Middle frontal gyrus (tissue), 1 donor: ENCODE measurements at regions not wholly inside any gene's neighbourhood (a gene's known extent, or its start where the extent isn't known, plus 50 kb on each side); places are given as distances from the start of the nearest gene placed in this dataset.

ENCODE experiments used
- DNase-seq: peaks from one replicate; pipeline ENCODE4 v3.0.0-alpha.2; 2015; ENCODE audit warnings: low spot score; ENCODE audit errors: extremely low spot score

GRCh38 chr6:22925920-22926789 is 356.8 kb downstream of the HDGFL1 start:
- DNase-seq, result no peak

- DNase-seq, result no peak
Observed at GRCh38 chr6:22926790-22927354, 357.5 kb downstream of the HDGFL1 start.

GRCh38 chr6:22928775-22929174 is 359.4 kb downstream of the HDGFL1 start:
- no peak for DNase-seq

DNA sequence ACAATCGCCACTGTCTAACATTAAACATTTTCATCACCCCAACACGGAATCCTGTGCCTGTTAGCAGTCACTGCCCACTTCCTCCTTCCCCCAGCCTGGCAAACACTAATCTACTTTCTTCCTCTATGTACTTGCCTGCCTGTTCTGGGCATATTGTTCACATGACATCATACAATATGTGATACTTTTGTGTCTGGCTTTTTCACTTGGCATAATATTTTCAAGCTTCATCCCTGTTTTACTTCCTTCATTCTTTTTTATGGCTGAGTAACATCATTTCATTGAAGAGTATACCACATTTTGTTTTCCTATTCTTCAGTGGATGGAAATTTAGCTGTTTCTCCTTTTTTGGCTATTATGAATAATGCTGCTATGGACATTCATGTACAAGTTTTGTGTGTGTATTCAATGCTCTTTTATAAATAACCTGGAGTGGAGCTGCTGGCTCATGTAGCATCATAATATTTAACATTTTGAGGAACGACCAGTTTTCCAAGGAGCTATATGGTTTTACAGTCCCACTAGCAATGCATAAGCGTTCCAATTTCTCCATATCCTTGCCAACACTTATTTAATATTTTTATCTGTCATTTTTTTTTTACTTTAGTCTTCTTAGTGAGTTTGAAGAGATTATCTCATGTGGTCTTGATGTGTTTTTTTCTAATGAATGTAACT is 360.1 kb downstream of the HDGFL1 start:
- DNase-seq, result no peak

GRCh38 chr6:22940581-22941290 is 371.4 kb downstream of the HDGFL1 start:
- no peak for DNase-seq

GRCh38 chr6:22942403-22942802 is 373.0 kb downstream of the HDGFL1 start:
- DNase-seq, result no peak

GRCh38 chr6:22943327-22943726 is 374.0 kb downstream of the HDGFL1 start:
- DNase-seq, result no peak

- no peak for DNase-seq
Observed at GRCh38 chr6:22949967-22950366, 380.6 kb downstream of the HDGFL1 start.

- DNase-seq, result no peak
Observed at GRCh38 chr6:22952097-22952496, 382.7 kb downstream of the HDGFL1 start.

DNA sequence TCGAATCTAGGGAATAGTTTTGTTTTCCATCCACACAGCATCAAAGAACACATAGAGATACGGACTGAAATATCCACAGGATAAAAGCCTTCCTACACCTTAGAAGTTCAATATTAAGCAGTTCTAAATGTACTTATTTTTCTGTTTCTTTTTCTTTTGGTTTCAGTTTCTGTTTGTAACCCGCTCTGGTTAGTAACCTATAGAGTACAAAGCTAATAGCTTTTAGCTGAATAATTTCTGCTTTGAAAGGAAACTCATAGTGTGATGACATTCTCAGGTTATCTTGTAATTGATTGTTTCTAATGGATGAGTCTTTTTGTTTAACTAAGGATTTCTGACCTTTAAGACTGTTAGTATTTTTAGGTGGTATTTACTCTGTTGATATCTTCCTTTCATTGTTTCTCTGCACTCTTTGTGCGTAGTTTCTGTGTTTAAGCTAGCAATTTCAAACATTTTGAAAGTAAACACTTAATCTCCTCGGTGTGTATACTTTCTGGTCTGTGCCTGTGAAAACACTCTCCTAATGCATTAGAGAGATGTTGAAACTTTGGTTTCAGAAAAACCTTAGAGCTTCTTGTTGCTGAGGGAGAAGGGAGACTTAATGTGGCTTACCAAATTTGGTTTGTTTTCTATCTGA is 385.5 kb downstream of the HDGFL1 start:
- DNase-seq, result no peak

DNA sequence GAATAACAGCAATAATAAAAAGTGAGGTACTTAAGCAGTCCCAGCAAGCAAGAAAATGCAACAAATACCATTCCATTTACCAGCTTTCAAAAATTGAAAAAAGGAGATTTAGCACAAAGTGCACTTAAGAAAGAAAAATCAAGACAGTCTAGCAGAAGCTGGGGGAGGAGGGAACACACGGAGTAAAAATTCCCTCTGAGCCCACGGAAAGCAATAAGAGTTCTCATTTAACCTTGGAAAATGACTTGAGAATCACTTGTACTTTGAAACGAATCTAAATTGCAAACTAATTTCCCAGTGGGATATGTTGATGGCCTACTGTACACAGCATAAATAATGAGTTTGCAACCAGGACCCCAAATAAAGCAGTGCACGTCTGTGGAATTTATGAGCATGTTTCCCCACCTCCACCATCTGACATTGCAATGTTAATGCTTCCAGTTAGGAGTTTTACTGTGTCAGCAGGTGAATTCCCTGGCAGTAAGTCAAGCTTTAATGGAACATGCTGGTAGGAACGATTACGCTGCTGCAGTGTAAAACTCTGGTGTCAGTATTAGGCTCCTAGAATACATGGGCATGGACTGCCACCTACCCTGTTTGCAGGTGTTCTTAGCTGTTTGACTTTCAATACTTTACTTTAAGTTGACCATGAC is 386.8 kb downstream of the HDGFL1 start:
- DNase-seq, result no peak

DNA sequence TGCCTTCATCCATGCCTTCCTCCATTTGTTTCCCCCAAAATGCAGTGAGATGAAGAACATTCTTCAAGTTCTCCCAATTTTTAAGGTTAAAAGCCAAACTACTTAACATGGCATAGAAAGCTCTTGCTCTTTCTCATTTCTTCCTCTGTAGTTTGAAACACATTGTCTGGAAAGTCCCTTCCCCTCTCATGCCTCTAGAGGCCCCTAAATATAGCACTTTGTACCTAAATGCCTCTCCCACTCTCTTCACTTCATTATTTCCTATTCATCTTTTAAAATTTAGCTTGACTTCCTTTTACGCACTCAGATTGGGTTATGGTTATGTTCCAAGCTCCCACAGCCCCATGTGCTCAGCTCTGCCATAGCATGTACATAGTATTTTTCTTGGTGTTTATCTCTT is 389.3 kb downstream of the HDGFL1 start:
- no peak for DNase-seq

DNA sequence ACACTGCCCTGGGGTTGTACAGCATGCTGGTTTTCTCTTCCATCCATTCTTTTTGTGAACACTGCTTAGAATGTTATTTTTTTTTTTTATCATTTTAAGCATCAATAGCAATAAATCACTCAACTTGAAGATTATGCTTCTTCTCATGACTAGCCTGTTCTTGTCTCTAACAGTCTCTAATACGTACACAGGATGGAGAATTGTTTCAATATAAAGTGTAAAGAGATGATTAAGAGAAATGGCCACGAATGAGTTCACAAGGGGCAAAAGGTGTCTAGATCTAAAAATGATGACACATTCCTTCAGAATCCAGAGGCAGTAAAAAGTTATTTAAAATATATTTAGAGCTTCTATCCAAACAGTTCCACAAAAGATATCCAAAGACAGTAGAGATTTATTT is 390.2 kb downstream of the HDGFL1 start:
- no peak for DNase-seq

DNA sequence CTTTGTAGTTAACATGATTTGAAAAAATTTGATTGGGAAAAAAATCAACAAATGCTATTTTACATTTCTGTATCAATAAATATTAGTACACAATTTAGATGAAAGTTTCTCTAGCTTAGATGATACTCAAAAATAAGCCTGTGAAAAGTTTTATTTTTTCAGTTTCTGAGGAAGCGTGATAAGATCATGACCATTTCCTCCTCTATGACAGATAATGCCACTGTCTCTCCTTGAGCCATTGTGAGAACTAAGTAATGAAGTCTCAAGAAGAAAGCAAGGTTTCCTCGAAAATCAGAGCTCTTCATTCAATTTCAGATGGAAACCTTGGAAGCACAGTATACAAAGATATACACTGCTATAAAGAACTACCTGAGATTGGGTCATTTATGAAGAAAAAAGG is 395.0 kb downstream of the HDGFL1 start:
- no peak for DNase-seq

DNA sequence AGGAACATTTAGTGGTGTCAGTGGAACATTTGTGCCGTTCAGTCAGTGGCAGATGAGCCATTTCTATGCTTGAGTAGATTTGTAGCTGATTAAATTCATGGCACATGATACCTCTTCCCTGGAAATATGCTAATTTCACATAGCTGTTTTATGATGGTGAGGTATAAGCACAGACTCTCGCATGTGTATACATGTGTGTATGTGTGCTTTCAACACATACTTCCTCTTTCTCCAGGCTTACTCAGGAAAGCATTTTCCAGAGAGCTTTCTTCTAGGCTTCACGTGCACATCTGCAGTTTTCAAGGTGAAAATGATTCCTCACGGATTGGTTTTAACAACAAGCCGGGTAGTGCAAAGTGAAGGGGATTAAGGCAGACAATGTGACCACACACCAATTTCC is 396.5 kb downstream of the HDGFL1 start:
- no peak for DNase-seq

DNA sequence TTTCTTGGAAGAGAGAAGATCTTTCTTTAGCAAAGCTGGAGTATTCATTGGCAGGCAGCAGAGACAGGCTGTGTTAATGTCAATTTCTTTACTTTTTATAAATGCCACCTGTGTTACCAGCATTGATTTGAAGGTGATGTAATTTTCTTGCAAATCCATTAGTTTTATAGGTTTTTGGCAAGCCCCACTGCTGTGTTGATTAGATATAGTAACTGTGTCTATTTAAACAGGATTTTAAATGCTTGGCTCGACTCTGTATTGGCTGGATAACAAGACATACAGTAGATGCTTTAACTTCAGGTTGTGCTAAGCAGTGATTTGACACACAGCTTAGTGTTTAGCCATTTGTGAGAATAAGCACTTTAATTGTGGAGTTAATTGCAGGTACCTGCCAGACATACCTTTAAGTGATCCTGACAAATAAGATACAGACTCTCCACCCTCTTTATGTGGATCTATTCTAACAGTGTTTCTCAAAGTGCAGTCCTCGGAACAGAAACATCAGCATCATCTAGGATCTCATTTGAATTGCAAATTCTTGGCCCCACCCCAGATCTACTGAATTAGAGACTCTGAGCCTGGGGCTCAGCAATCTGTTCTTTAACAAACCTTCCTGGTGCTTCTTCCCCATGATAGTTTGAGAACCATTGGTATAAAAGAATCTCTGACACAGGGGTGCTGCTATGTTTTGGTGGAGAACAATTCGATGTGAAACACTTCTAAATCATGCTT is 397.5 kb downstream of the HDGFL1 start:
- DNase-seq, result no peak

DNA sequence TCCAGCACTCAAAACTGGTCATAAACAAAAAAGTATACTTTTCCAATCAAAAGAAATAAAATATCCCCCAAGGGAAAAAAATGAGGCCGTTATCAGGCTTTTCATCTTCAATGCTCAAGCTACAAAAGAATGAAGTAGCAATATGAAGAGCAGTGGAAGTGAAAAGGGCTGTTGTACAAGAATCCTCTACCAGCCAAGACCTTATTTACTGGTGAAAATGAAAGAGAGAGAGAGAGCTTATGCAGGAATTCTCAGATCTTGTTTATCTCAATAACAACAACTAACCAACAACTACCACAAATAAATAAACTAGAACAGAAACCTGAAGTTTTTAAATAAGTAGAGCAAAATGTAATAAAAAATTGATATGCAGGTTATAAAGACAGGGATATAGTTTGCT is 400.6 kb downstream of the HDGFL1 start:
- DNase-seq, result no peak

- no peak for DNase-seq
Observed at GRCh38 chr6:22972771-22973170, 403.4 kb downstream of the HDGFL1 start.

GRCh38 chr6:22975079-22975478 is 405.7 kb downstream of the HDGFL1 start:
- DNase-seq, result no peak

- no peak for DNase-seq
Observed at GRCh38 chr6:22980446-22980845, 411.1 kb downstream of the HDGFL1 start.
